ENCODE measurements at regions not wholly inside any gene's neighbourhood (a gene's known extent, or its start where the extent isn't known, plus 50 kb on each side); places are given as distances from the start of the nearest gene placed in this dataset.

- DNase-seq, result no peak
Observed at GRCh38 chr15:98025237-98025636, 64.7 kb downstream of the ARRDC4 start.

- DNase-seq, result no peak
Observed at GRCh38 chr15:98034731-98035130, 74.2 kb downstream of the ARRDC4 start.

GRCh38 chr15:98035134-98035533 lies 74.6 kb downstream of the ARRDC4 start:
- no peak for DNase-seq

GRCh38 chr15:98035577-98036010 lies 75.1 kb downstream of the ARRDC4 start:
- no peak for DNase-seq

- no peak for DNase-seq
Observed at GRCh38 chr15:98039596-98039995, 79.1 kb downstream of the ARRDC4 start.

GRCh38 chr15:98040146-98040545 lies 79.6 kb downstream of the ARRDC4 start:
- DNase-seq, result no peak

GRCh38 chr15:98043160-98044014 lies 82.9 kb downstream of the ARRDC4 start:
- no peak for DNase-seq

- DNase-seq, result no peak
Observed at GRCh38 chr15:98051734-98052133, 91.2 kb downstream of the ARRDC4 start.

GRCh38 chr15:98057453-98057852 lies 97.0 kb downstream of the ARRDC4 start:
- DNase-seq, result no peak

- no peak for DNase-seq
Observed at GRCh38 chr15:98062869-98063268, 102.4 kb downstream of the ARRDC4 start.

GRCh38 chr15:98063315-98063714 lies 102.8 kb downstream of the ARRDC4 start:
- DNase-seq, result no peak

- DNase-seq, result no peak
Observed at GRCh38 chr15:98063871-98064270, 103.4 kb downstream of the ARRDC4 start.

- no peak for DNase-seq
Observed at GRCh38 chr15:98067339-98067738, 106.8 kb downstream of the ARRDC4 start.

- no peak for DNase-seq
Observed at GRCh38 chr15:98069256-98069655, 108.8 kb downstream of the ARRDC4 start.

- no peak for DNase-seq
Observed at GRCh38 chr15:98070137-98070536, 109.6 kb downstream of the ARRDC4 start.

- no peak for DNase-seq
Observed at GRCh38 chr15:98071786-98072185, 111.3 kb downstream of the ARRDC4 start.

GRCh38 chr15:98075441-98075840 lies 114.9 kb downstream of the ARRDC4 start:
- DNase-seq, result no peak

GRCh38 chr15:98076021-98076816 lies 115.7 kb downstream of the ARRDC4 start:
- no peak for DNase-seq

- no peak for DNase-seq
Observed at GRCh38 chr15:98077186-98077585, 116.7 kb downstream of the ARRDC4 start.

GRCh38 chr15:98080791-98081190 lies 120.3 kb downstream of the ARRDC4 start:
- DNase-seq, result no peak

- DNase-seq, result no peak
Observed at GRCh38 chr15:98083203-98083910, 122.9 kb downstream of the ARRDC4 start.

- DNase-seq, result no peak
Observed at GRCh38 chr15:98085003-98085639, 124.6 kb downstream of the ARRDC4 start.

Data from right forelimb (tissue), 1 donor.